K562 (cell line): ENCODE measurements at regions not wholly inside any gene's neighbourhood (a gene's known extent, or its start where the extent isn't known, plus 50 kb on each side); places are given as distances from the start of the nearest gene placed in this dataset.

Source experiments
- ATAC-seq: fragments of 200-7000 bp; cut with Tn5 transposase; 3 replicates; pipeline ENCODE4 v1.9.1; 2020; ENCODE audit warnings: moderate library complexity
- BruUV-seq: library from RNA; stranded (reverse); fragments of 400-500 nt; replicated peaks from 2 replicates; lab custom pipeline; 2021; lab: Mats Ljungman, UMichigan
- CTCF ChIA-PET: fragments of 300-600 bp; formaldehyde crosslinking; extraction: SDS; loops from one replicate; lab custom pipeline; 2021; ENCODE audit warnings: low intra/inter-chr PET ratio; lab: Yijun Ruan, JAX
- POLR2A ChIA-PET: fragments of 300-600, 350-650 bp; sonication (Branson Sonifier 250); formaldehyde crosslinking; extraction: SDS; loops from one replicate; lab custom pipeline; 2021; ENCODE audit warnings: antibody characterized with exemption, inconsistent platforms; lab: Yijun Ruan, JAX
- DNase-seq, 4 experiments: peaks; one replicate each; pipeline versions ENCODE4 v3.0.0 to v3.0.0-alpha.2; 2011 to 2018; ENCODE audit warnings: low spot score in 3 of 4, mixed read lengths in 3 of 4; ENCODE audit errors: extremely low read depth in 1 of 4
- FAIRE-seq: peaks from 2 replicates; lab custom pipeline; 2011; peaks lifted over from hg19 to GRCh38; lab: Jason Lieb, UNC
- H2AFZ ChIP-seq: 2 replicates; pipeline ENCODE4 v1.6.0; 2011; ENCODE audit warnings: low read depth, low read length, control low read depth, inconsistent platforms
- H3K27ac ChIP-seq: fragments of 200-600 bp; 3 replicates; pipeline ENCODE4 v1.8.0; 2011; ENCODE audit warnings: low read depth, mild to moderate bottlenecking, control low read depth, inconsistent platforms, low read length, moderate library complexity, mixed read lengths; ENCODE audit errors: extremely low read depth
- H3K27me3 ChIP-seq, 2 experiments: fragments of 300-600 bp in 1 of 2; 2 replicates in 1 of 2; 3 replicates in 1 of 2; pipeline versions ENCODE4 v1.6.0 to v1.8.0; 2011; ENCODE audit warnings: inconsistent platforms in 2 of 2, low read length in 2 of 2, mild to moderate bottlenecking in 1 of 2, mixed read lengths in 1 of 2, moderate library complexity in 1 of 2; ENCODE audit not compliant: control insufficient read depth in 2 of 2, insufficient read depth in 2 of 2
- H3K36me3 ChIP-seq: fragments of 300-600 bp; 3 replicates; pipeline ENCODE4 v1.8.0; 2011; ENCODE audit warnings: mild to moderate bottlenecking, low read length, inconsistent platforms; ENCODE audit not compliant: control insufficient read depth, insufficient read depth
- H3K4me1 ChIP-seq, 2 experiments: fragments of 200-600 bp in 1 of 2; replicated peaks in 1 of 2; 2 replicates in 1 of 2; 3 replicates in 1 of 2; pipeline versions ENCODE4 v1.5.1 to v1.8.0; 2011; ENCODE audit warnings: inconsistent platforms in 2 of 2, low read length in 2 of 2, mild to moderate bottlenecking in 1 of 2, mixed read lengths in 1 of 2, moderate library complexity in 1 of 2; ENCODE audit not compliant: control insufficient read depth in 2 of 2, insufficient read depth in 2 of 2
- H3K4me2 ChIP-seq: 2 replicates; pipeline ENCODE4 v1.6.1; 2011; ENCODE audit warnings: low read length, control low read depth, inconsistent platforms, mixed read lengths; ENCODE audit not compliant: insufficient read depth
- H3K4me3 ChIP-seq: fragments of 200-600 bp; sonication (generic), shearing (Covaris generic); 2 replicates; pipeline ENCODE4 v1.5.1; 2016; ENCODE audit warnings: control low read depth, inconsistent platforms
- H3K79me2 ChIP-seq: fragments of 200-600 bp; 3 replicates; pipeline ENCODE4 v1.8.0; 2011; ENCODE audit warnings: low read length, inconsistent platforms; ENCODE audit not compliant: control insufficient read depth, insufficient read depth
- H3K9ac ChIP-seq, 2 experiments: 2 replicates each; pipeline versions ENCODE4 v1.6.0 to v1.6.1; 2011; ENCODE audit warnings: low read depth in 2 of 2, low read length in 2 of 2, control low read depth in 1 of 2, inconsistent platforms in 1 of 2, mild to moderate bottlenecking in 1 of 2, mixed read lengths in 1 of 2; ENCODE audit not compliant: insufficient read depth in 1 of 2
- H3K9me1 ChIP-seq: one replicate; pipeline ENCODE4 v1.6.0; 2011; ENCODE audit warnings: inconsistent platforms, mild to moderate bottlenecking, low read length, moderate library complexity; ENCODE audit not compliant: control insufficient read depth, insufficient read depth
- H3K9me3 ChIP-seq: replicated peaks from 2 replicates; pipeline ENCODE4 v1.5.1; 2011; ENCODE audit warnings: low read depth, low read length, inconsistent platforms; ENCODE audit not compliant: control insufficient read depth, insufficient read depth
- H4K20me1 ChIP-seq: replicated peaks from 2 replicates; pipeline ENCODE4 v1.6.1; 2011; ENCODE audit warnings: low read length, inconsistent platforms, mixed read lengths; ENCODE audit not compliant: control insufficient read depth, insufficient read depth
- CBX8 ChIP-seq: fragments of 200-600 bp; sonication (generic); IDR thresholded peaks from 2 replicates; pipeline ENCODE4 v1.6.1; 2012; ENCODE audit warnings: borderline replicate concordance, mixed run types, low read depth, mild to moderate bottlenecking, moderate library complexity, mixed read lengths, low read length, control low read depth, inconsistent platforms; ENCODE audit not compliant: poor library complexity, severe bottlenecking; ENCODE audit errors: extremely low read depth
- MYNN ChIP-seq, 2 experiments: sonication (generic); formaldehyde crosslinking in 1 of 2; IDR thresholded peaks; 2 replicates each; pipeline versions ENCODE4 v1.5.0 to v1.6.1; 2016 to 2020; ENCODE audit warnings: antibody characterized with exemption in 1 of 2, missing genetic modification reagents in 1 of 2
- NR2C1 ChIP-seq, 2 experiments: fragments of 450-650 bp; IDR thresholded peaks; 2 replicates each; pipeline ENCODE4 v1.6.1; 2017; ENCODE audit warnings: mild to moderate bottlenecking in 2 of 2, antibody characterized with exemption in 1 of 2, inconsistent platforms in 1 of 2, missing compliant biosample characterization in 1 of 2, missing genetic modification characterization in 1 of 2
- NR2C2 ChIP-seq, 2 experiments: fragments of 200-800 bp in 1 of 2; sonication (Bioruptor generic) in 1 of 2; sonication (generic) in 1 of 2; formaldehyde crosslinking in 1 of 2; IDR thresholded peaks; 2 replicates each; pipeline versions ENCODE4 v1.6.1 to v1.8.0; 2016 to 2022; ENCODE audit warnings: mild to moderate bottlenecking in 1 of 2, missing compliant biosample characterization in 1 of 2, missing genetic modification characterization in 1 of 2, missing genetic modification reagents in 1 of 2
- PPARD ChIP-seq: fragments of 250-450 bp; sonication (Bioruptor Pico); IDR thresholded peaks from 2 replicates; pipeline ENCODE4 v1.8.0; 2022; ENCODE audit warnings: inconsistent platforms, mild to moderate bottlenecking, moderate library complexity
- RFX5 ChIP-seq: IDR thresholded peaks from 2 replicates; pipeline ENCODE4 v1.6.1; 2011; ENCODE audit warnings: low read depth, mild to moderate bottlenecking, improper control_type of control experiment, low read length
- VEZF1 ChIP-seq: fragments of 200-800 bp; sonication (Bioruptor generic); IDR thresholded peaks from 2 replicates; pipeline ENCODE4 v1.6.1; 2017; ENCODE audit warnings: missing genetic modification characterization, missing compliant biosample characterization
- ZBTB12 ChIP-seq: fragments of 250-450 bp; sonication (Bioruptor Pico); IDR thresholded peaks from 2 replicates; pipeline ENCODE4 v1.4.0; 2020
- ZNF253 ChIP-seq: fragments of 250-450 bp; sonication (Bioruptor Pico); conservative IDR thresholded peaks from 2 replicates; pipeline ENCODE4 v1.6.1; 2021; ENCODE audit warnings: mild to moderate bottlenecking
- ZNF354B ChIP-seq: fragments of 250-450 bp; sonication (Bioruptor Pico); IDR thresholded peaks from 2 replicates; pipeline ENCODE4 v1.4.0; 2020
- ZNF644 ChIP-seq: fragments of 200-800 bp; sonication (Bioruptor generic); IDR thresholded peaks from 2 replicates; pipeline ENCODE4 v1.6.1; 2016; ENCODE audit warnings: low read depth, missing genetic modification characterization, missing compliant biosample characterization
- WGBS: fragments of 100-300 bp; shearing (Covaris generic); methylation state at CpG from one replicate; pipeline ENCODE4 v1.1.6; 2016; ENCODE audit warnings: low coverage, mixed read lengths; ENCODE audit not compliant: insufficient coverage; ENCODE audit errors: missing lambda C conversion rate; 5-methylcytosine and 5-hydroxymethylcytosine counted together
- in situ Hi-C: fragments of 300-500 bp; cut with MboI; formaldehyde crosslinking; loops from 4 replicates; pipeline ENCODE4 v1.15.0; 2018; ENCODE audit warnings: inconsistent platforms, mixed read lengths
- intact Hi-C: fragments of 100-400 bp; cut with micrococcal nuclease; formaldehyde crosslinking; loops from 2 replicates; pipeline ENCODE4 v1.14.2; 2022

GRCh38 chr13:99046851-99047250 lies 69.0 kb upstream of the DOCK9 start (continued):
- no peak for TF ChIP-seq RFX5
- TF ChIP-seq PPARD (CRISPR knock-in tag): no peak
- no peak for TF ChIP-seq ZNF354B (CRISPR knock-in tag)

GRCh38 chr13:99050983-99051488 lies 73.2 kb upstream of the DOCK9 start:
- no peak for DNase-seq
- no peak for TF ChIP-seq CBX8
- TF ChIP-seq NR2C1 (IDR thresholded peaks at IDR 0.05): no peak
- TF ChIP-seq NR2C1 (tag; IDR thresholded peaks at IDR 0.05): no peak
- TF ChIP-seq ZNF644 (tag): no peak
- TF ChIP-seq VEZF1 (CRISPR knock-in tag): no peak
- no peak for TF ChIP-seq MYNN (IDR thresholded peaks at IDR 0.05)
- no peak for TF ChIP-seq MYNN (CRISPR knock-in tag; IDR thresholded peaks at IDR 0.05)
- no peak for TF ChIP-seq ZBTB12 (CRISPR knock-in tag)
- TF ChIP-seq NR2C2 (CRISPR knock-in tag; IDR thresholded peaks at IDR 0.05): no peak
- 0 out of 2 replicates have a peak, but pooled peaks have one; percentile 5 for TF ChIP-seq NR2C2 (tag; IDR thresholded peaks at IDR 0.05)
- no peak for TF ChIP-seq ZNF253 (CRISPR knock-in tag)
- TF ChIP-seq, all 486 proteins: peak for 1
- WGBS: 79% methylated on average over 5 of the region's 7 CpGs
- CTCF ChIA-PET: no interaction called here
- Histone ChIP-seq H3K4me1 (peaks cover 40 to 68% of the 10 kb centered on the region in 2 experiments), H3K36me3 (no peaks in the 10 kb centered on the region; the same call in 2 of the 3 replicates), H3K9me3 (no peaks in the 10 kb centered on the region), H3K27ac (no peak overlapping the region), H3K9me1 (no peaks in the 10 kb centered on the region), H3K27me3 (no peaks in the 10 kb centered on the region), H3K79me2 (peaks cover 57% of the 10 kb centered on the region), H4K20me1 (no peaks in the 10 kb centered on the region), H3K4me3 (no peak overlapping the region), H3K4me2 (no peak overlapping the region; the same call in 1 of the 2 replicates), H2AFZ (no peak overlapping the region), H3K9ac (peak overlapping the region in 1 of 2 experiments; percentile 47; a peak in 1 of 4 replicates)
- in situ Hi-C loops (no loop called here), intact Hi-C loops (loop anchor here (5.0 kb wide), 1 partner anchor 36 kb away; no protein-coding TSS in a partner anchor)
- FAIRE-seq (no peak), ATAC-seq (no peak)
- BruUV-seq: no TSS peak
- POLR2A ChIA-PET: interaction anchor here (0.7 to 1.3 kb wide), 3 partner anchors 8 to 468 kb away, joined by 3 to 4 read pairs (median 3); no protein-coding TSS in a partner anchor
